Astrocyte of the cerebellum (primary cell): ENCODE measurements at regions not wholly inside any gene's neighbourhood (a gene's known extent, or its start where the extent isn't known, plus 50 kb on each side); places are given as distances from the start of the nearest gene placed in this dataset.

Source experiments
- DNase-seq: peaks from one replicate; pipeline ENCODE4 v3.0.0-alpha.2; 2011; ENCODE audit warnings: low read depth
- H3K4me3 ChIP-seq: 2 replicates; pipeline ENCODE4 v1.5.1; 2011; ENCODE audit warnings: mild to moderate bottlenecking, low read depth, low read length, moderate library complexity
- CTCF ChIP-seq: IDR thresholded peaks from 2 replicates; pipeline ENCODE4 v1.5.1; 2012; ENCODE audit warnings: low read length, low read depth, moderate library complexity, mild to moderate bottlenecking; ENCODE audit errors: missing control alignments
- in situ Hi-C: cut with HindIII; loops from 2 replicates; pipeline ENCODE4 v1.10.0; 2017; ENCODE audit warnings: low sequenced_read_pairs

- TF ChIP-seq CTCF = no peak
- DNase-seq = no peak
- in situ Hi-C loops = no loop called here
Observed at GRCh38 chr15:70358871-70359647, 261.3 kb upstream of the TLE3 start.

GRCh38 chr15:70358011-70358819 is 260.5 kb upstream of the TLE3 start:
- TF ChIP-seq CTCF = no peak

More at GRCh38 chr15:70358871-70359647, 261.3 kb upstream of the TLE3 start:
- H3K4me3 ChIP-seq = no peak overlapping the region

GRCh38 chr15:70357453-70357852 is 259.7 kb upstream of the TLE3 start:
- in situ Hi-C loops = no loop called here
- no peak for DNase-seq
- TF ChIP-seq CTCF = no peak
- H3K4me3 ChIP-seq = no peak overlapping the region

More at GRCh38 chr15:70358011-70358819, 260.5 kb upstream of the TLE3 start:
- H3K4me3 ChIP-seq = no peak overlapping the region
- in situ Hi-C loops = no loop called here
- DNase-seq = no peak

GRCh38 chr15:70356919-70357318 is 259.2 kb upstream of the TLE3 start:
- no peak for TF ChIP-seq CTCF
- DNase-seq = no peak
- in situ Hi-C loops = no loop called here
- no peak overlapping the region for H3K4me3 ChIP-seq

GRCh38 chr15:70356062-70356860 is 258.5 kb upstream of the TLE3 start:
- no peak overlapping the region for H3K4me3 ChIP-seq
- no peak for DNase-seq
- TF ChIP-seq CTCF = no peak
- in situ Hi-C loops = no loop called here

DNA sequence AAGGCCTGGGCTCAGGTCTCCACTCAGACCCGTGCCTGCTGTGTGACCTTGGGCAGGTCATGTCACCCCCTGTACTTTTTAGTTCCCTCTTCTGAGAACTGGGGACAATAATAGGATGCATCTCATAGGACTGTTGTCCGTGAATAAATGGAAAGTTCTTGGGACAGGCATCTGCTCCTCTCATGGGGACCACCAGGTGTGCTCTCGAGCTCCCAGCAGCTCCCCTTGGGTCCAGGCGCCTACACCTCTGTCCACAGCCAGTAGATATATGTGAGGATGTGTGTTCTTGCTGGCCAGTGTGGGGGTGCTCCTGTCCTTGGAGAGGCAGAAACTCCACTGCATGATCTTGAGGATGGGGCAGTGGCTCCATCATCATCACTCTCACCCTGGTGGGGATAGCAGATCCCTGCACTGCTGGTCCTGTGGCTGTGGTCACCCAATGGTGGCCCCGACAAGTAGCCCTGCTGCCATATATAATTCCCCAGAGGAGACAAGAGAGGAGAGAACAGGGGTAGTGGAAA is 257.6 kb upstream of the TLE3 start:
- in situ Hi-C loops = no loop called here
- peak; percentile 34 for TF ChIP-seq CTCF
- DNase-seq = no peak
- H3K4me3 ChIP-seq = no peak overlapping the region
